IPS-20b (cell line): ENCODE measurements at regions not wholly inside any gene's neighbourhood (a gene's known extent, or its start where the extent isn't known, plus 50 kb on each side); places are given as distances from the start of the nearest gene placed in this dataset.

Source experiments
- H3K27ac ChIP-seq: one replicate; pipeline ENCODE4 v1.5.1; 2013; ENCODE audit warnings: low read length
- H3K27me3 ChIP-seq: 2 replicates; pipeline ENCODE4 v1.6.1; 2013; ENCODE audit warnings: mild to moderate bottlenecking, low read length, inconsistent platforms; ENCODE audit not compliant: insufficient read depth
- H3K36me3 ChIP-seq: 2 replicates; pipeline ENCODE4 v1.6.1; 2013; ENCODE audit warnings: low read depth, mild to moderate bottlenecking, inconsistent platforms, low read length, moderate library complexity; ENCODE audit not compliant: insufficient read depth
- H3K4me1 ChIP-seq: 2 replicates; pipeline ENCODE4 v1.6.1; 2013; ENCODE audit warnings: mild to moderate bottlenecking, control low read depth, inconsistent platforms, low read length, moderate library complexity; ENCODE audit not compliant: insufficient read depth
- H3K4me3 ChIP-seq: 2 replicates; pipeline ENCODE4 v1.5.1; 2013; ENCODE audit warnings: mild to moderate bottlenecking, low read length, inconsistent platforms
- H3K9ac ChIP-seq: 2 replicates; pipeline ENCODE4 v1.6.1; 2013; ENCODE audit warnings: low read depth, mild to moderate bottlenecking, inconsistent platforms, low read length, moderate library complexity
- H3K9me3 ChIP-seq: 2 replicates; pipeline ENCODE4 v1.6.1; 2013; ENCODE audit warnings: mild to moderate bottlenecking, low read depth, low read length, inconsistent platforms; ENCODE audit not compliant: insufficient read depth

DNA sequence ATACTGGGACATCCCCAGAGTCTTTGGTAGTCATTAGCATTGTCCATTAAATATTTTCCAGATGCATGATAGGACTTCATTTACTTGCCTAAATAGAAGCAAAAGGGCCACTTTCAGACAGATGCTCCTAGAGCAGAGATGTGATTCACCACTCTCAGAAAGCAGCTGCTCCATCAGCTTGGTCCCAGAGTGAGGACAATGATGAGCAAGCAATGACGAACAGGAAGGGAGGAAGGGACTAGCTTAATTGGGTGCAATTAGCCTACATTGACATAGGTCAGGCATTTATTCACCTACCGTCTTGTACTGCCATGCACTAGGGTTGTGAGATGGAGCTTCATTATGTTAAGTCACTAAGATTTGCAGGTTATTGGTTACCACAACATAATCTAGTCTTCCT is 85.1 kb upstream of the PLXNA2 start:
- Histone ChIP-seq H3K27me3 (peaks cover 25% of the 10 kb centered on the region; the same call in 1 of the 2 replicates), H3K9ac (no peak overlapping the region), H3K36me3 (no peaks in the 10 kb centered on the region), H3K9me3 (no peaks in the 10 kb centered on the region), H3K4me1 (no peaks in the 10 kb centered on the region), H3K4me3 (no peak overlapping the region), H3K27ac (no peak overlapping the region)

DNA sequence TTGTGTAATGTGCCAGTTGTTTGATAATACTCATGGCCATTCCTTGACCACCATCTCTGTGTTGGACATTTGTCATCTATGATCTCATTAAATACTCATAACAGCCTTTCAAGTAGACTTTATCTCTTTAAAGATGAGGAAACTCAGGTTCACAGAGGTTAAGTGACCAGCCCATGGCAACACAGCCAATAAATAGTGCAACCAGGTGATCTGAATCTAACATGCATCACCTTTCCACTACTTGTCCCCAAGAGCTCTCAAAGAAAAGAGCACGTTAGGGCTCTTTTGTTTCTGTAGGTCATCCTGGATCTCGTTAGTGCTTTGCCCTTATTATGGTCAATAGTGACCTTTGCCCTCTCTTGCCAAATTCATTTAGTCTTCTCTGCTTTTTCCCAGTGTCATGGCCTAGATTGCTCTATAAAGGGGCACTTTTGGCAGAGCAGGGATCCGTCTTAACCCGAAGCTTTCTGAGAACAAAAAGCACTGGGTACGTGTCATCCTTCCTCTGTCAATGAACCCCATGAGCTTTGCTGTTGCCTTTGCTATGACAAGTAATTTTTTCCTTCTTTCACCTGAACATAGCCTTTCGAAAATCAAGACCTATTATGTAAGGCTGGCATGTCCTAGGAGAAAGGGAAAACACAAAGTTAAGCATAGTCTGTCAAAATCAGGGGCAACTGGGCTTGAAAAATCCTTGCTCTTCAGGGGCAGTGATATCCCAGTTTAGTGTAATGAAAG is 88.0 kb upstream of the PLXNA2 start:
- Histone ChIP-seq H3K27ac (no peak overlapping the region), H3K9ac (no peak overlapping the region), H3K9me3 (no peaks in the 10 kb centered on the region), H3K27me3 (peaks cover 50% of the 10 kb centered on the region; the same call in 1 of the 2 replicates), H3K4me3 (no peak overlapping the region), H3K4me1 (no peaks in the 10 kb centered on the region; the same call in 1 of the 2 replicates), H3K36me3 (no peaks in the 10 kb centered on the region)

DNA sequence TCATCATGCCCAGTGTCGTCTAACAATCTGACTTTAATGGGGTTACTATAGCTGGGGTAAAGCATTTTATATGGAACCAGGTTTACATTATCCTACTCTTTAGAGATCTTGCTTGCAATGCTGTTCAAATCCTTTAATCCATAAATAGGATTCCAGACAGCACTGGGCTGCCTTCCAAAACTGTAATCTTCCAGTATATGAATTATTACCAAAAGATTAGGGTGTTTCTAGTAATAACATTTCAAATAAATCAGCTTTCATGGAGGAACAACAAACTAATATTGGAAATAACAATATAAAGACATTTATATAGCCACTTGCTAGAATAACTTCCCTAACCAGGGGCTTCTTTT is 88.6 kb upstream of the PLXNA2 start:
- Histone ChIP-seq H3K27me3 (peaks cover 56% of the 10 kb centered on the region; the same call in 1 of the 2 replicates), H3K9ac (no peak overlapping the region), H3K36me3 (no peaks in the 10 kb centered on the region), H3K4me3 (no peak overlapping the region), H3K9me3 (no peaks in the 10 kb centered on the region), H3K27ac (no peak overlapping the region), H3K4me1 (no peaks in the 10 kb centered on the region; the same call in 1 of the 2 replicates)

DNA sequence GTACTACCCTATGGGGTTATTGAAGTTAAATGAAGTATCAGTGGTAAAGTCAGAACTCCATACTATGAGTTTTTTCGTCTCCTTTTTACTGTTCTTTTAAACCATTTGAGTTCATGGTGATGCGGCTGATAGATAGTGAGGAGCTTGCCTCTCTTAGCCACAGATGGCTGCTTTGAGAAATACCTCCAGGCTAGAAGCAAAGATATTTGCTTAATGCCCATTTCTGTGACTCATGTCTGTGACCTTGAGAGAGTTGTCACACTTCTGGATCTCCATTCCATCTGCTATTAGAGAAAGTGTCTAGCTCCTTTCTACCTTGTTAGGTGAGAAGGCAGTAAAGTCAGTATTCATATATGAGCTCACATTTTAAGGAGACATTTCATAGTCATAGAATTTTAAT is 89.5 kb upstream of the PLXNA2 start:
- Histone ChIP-seq H3K27me3 (peaks cover 62% of the 10 kb centered on the region; the same call in 1 of the 2 replicates), H3K9ac (no peak overlapping the region), H3K4me3 (no peak overlapping the region), H3K36me3 (no peaks in the 10 kb centered on the region), H3K27ac (no peak overlapping the region), H3K4me1 (no peaks in the 10 kb centered on the region; the same call in 1 of the 2 replicates), H3K9me3 (no peaks in the 10 kb centered on the region)

DNA sequence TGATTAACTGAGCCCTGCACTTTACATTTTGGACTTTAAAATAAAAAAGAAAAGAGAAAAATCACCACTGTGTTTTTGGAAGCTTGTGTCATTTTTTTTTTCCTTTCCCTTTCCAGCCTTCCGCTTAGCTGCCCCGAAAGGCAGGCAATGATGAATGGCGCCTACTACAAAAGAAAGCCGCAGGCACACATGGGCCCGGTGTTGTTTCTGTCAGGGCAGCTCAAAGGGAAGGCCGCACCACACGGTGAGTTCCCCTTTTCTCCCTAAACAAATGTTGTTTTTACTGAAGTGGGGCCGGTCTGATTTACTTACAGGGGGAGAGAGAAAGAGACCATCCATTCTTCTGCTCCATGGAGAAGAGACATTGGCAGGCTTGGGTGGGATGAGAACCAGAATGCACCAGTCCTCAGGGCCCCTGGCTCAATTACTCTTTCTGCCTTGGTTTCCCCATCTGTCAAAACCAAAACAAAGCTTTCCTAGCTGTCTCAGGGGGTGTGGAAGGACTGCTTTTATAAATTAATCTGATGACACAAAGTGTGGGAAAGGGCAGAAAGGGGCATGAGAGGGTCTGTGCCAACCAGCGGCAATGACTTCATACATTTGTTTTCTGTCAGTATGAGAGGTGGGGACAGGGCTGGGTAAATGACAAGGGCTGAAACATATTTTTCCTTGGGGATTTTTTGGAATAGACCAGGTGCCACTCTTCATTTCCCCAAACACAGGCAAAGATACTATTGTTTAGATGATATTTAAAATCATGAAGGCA is 91.4 kb upstream of the PLXNA2 start:
- H3K36me3 ChIP-seq, result no peaks in the 10 kb centered on the region
- H3K4me1 ChIP-seq, result no peaks in the 10 kb centered on the region; the same call in 1 of the 2 replicates
- H3K9me3 ChIP-seq, result no peaks in the 10 kb centered on the region
- no peak overlapping the region for H3K4me3 ChIP-seq
- no peak overlapping the region for H3K27ac ChIP-seq
- H3K9ac ChIP-seq, result no peak overlapping the region
- peaks cover 62% of the 10 kb centered on the region; the same call in 1 of the 2 replicates for H3K27me3 ChIP-seq

DNA sequence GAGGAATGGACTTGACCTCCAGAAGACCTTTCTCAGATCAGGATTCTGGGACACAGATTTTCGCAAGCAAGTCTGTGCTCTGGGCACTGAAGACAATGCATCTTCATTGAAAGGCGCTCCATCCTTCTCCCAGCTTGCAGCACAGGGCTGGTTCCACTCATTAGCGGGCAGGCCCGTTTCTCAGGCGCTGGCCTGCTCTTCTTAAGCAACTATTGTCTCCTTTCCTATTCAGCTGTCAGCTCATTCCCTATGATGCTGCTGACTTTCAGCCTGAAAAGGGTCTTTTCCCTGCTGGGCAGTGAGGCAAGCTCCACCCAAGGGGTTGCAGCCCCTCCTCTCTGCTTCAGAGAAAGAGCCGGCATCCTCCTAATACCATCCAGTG is 91.9 kb upstream of the PLXNA2 start:
- Histone ChIP-seq H3K9me3 (no peaks in the 10 kb centered on the region), H3K4me1 (no peaks in the 10 kb centered on the region; the same call in 1 of the 2 replicates), H3K27me3 (peaks cover 62% of the 10 kb centered on the region; the same call in 1 of the 2 replicates)

DNA sequence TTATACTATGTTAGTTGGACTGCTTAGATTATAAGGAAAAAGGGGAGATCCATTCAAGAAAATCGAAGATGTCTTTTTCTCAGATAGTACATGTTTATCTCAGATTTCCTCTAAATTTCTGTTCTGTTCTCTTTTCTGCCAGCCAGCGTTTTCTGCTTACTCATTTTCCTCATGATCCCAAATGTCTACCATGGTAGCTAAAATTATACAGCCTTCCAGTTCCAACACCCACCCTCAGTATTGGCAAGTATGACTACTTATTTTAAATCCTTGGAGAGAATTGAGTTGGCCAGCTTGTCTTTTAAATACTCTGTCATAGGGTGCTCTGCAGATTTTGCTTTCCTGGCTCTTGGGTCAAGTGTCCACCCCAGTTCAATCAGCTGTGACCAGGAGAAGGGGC is 95.7 kb upstream of the PLXNA2 start:
- H3K4me1 ChIP-seq, result no peaks in the 10 kb centered on the region; the same call in 1 of the 2 replicates
- H3K9ac ChIP-seq, result no peak overlapping the region
- H3K4me3 ChIP-seq, result no peak overlapping the region
- H3K27me3 ChIP-seq, result peaks cover 31% of the 10 kb centered on the region; the same call in 1 of the 2 replicates
- H3K27ac ChIP-seq, result no peak overlapping the region
- no peaks in the 10 kb centered on the region for H3K36me3 ChIP-seq
- no peaks in the 10 kb centered on the region for H3K9me3 ChIP-seq

More for the DNA sequence above, 91.9 kb upstream of the PLXNA2 start:
- Histone ChIP-seq H3K4me3 (no peak overlapping the region), H3K27ac (no peak overlapping the region), H3K36me3 (no peaks in the 10 kb centered on the region), H3K9ac (no peak overlapping the region)

DNA sequence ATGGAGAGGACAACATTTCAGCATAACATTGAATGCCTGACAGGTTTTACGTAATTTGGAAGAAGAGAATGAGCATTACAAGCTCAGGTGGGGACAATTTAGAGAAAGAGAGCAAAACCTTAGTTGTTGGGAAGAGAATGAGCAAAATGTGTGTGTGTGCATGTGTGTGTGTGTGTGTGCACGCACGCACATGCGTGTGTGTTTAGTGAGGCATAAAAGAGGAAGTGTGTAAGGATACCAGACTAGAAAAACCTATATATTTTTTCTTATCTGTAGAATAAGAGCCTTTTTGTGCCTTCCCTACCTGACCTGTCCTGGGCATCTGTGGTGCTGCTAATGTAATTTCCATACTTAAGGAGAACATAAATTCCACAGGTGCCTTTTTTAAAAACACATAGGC is 99.0 kb upstream of the PLXNA2 start:
- Histone ChIP-seq H3K27me3 (peaks cover 2% of the 10 kb centered on the region; the same call in 1 of the 2 replicates), H3K4me1 (no peaks in the 10 kb centered on the region), H3K9ac (no peak overlapping the region), H3K4me3 (no peak overlapping the region), H3K27ac (no peak overlapping the region), H3K36me3 (no peaks in the 10 kb centered on the region), H3K9me3 (no peaks in the 10 kb centered on the region)

DNA sequence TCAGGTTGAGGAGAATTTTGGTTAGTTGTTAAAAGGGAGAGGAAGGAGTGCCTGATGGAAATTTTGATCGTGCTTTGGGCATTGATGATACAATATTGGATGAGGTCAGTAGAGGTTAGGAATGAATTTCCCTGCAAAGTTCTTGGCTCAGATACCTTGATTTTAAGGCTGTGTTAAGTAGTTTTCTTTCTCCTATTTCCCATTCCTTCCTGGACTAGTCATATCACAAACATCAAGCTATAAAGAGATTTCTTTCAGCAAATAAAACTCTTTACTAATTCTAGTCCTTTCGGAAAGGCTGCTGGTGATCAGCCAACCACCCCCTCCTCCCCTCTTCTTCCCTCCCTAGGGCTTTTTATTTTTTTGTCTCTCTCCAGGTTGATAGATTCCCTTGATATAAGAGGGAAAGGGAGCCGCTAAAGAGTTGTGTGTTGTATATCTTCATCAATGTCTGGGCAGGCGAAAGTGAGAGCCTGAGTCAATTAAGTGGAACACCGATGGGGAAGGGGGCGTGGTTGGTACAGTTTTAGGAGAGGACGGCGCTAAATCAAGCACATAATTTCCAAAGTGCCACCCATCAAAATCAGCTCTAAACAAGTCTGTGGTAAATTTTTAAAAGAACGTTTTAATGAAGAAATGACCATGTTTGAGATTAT is 100.1 kb upstream of the PLXNA2 start:
- H3K27me3 ChIP-seq, result no peaks in the 10 kb centered on the region
- no peaks in the 10 kb centered on the region for H3K4me1 ChIP-seq
- H3K9me3 ChIP-seq, result no peaks in the 10 kb centered on the region
- H3K36me3 ChIP-seq, result no peaks in the 10 kb centered on the region
- no peak overlapping the region for H3K27ac ChIP-seq
- H3K9ac ChIP-seq, result no peak overlapping the region
- H3K4me3 ChIP-seq, result no peak overlapping the region

DNA sequence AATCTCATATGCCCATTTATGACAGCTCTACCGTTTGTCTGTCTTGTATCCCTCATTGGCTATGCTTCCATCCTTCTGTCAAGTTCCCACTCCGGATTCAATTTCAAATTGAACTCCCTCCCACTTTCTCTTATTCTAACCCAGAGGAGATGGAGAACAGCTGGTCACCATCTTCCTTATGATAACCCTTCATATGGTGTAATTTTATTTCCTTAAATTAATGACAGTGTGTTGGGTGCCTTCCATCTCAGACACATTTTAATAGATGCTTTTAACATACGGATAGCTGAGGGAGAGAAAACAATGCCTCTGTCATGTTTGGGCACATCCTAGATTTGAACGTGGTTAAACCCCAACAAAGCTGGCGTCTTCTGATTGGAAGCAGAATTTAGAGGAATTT is 103.0 kb upstream of the PLXNA2 start:
- no peaks in the 10 kb centered on the region for H3K27me3 ChIP-seq
- no peak overlapping the region for H3K9ac ChIP-seq
- no peaks in the 10 kb centered on the region for H3K36me3 ChIP-seq

DNA sequence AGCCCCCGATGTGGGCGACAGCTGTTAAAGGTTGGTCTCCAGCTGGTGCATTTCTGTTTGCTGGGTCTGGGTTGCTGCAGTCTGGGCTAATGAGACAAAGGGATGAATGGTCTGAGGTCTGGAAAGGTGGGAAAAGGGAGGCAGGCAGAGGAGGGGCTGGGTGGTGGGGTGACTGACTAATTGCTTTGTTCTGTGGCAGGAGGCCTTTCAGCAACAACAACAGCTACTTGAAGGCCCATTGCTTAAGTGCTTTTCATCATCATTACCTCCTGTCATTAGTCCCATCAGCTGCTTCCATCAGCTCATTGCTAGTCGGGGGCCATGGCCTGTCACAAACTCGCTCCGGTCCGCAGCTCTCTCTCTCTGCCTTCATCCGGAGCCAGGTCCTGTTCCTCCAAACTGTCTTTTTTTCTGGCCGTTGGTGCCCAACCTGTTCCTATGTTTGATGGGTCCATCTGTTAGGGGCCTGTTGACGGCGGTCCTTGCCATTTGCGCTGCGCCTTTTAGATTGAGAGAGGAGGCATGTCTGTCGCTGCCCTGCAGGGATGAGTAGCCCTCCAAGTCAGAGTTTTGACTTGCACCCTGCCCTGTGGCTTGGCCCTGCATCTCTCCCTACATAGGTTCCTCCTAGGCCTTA is 105.6 kb upstream of the PLXNA2 start:
- Histone ChIP-seq H3K27ac (no peak overlapping the region), H3K4me1 (peaks cover 3% of the 10 kb centered on the region; the same call in 1 of the 2 replicates), H3K9ac (no peak overlapping the region), H3K9me3 (no peaks in the 10 kb centered on the region), H3K27me3 (no peaks in the 10 kb centered on the region), H3K4me3 (no peak overlapping the region), H3K36me3 (no peaks in the 10 kb centered on the region)

More for the DNA sequence above, 103.0 kb upstream of the PLXNA2 start:
- H3K4me3 ChIP-seq, result no peak overlapping the region
- H3K9me3 ChIP-seq, result no peaks in the 10 kb centered on the region
- no peaks in the 10 kb centered on the region for H3K4me1 ChIP-seq
- no peak overlapping the region for H3K27ac ChIP-seq
